ENCODE measurements at regions not wholly inside any gene's neighbourhood (a gene's known extent, or its start where the extent isn't known, plus 50 kb on each side); places are given as distances from the start of the nearest gene placed in this dataset.

DNA sequence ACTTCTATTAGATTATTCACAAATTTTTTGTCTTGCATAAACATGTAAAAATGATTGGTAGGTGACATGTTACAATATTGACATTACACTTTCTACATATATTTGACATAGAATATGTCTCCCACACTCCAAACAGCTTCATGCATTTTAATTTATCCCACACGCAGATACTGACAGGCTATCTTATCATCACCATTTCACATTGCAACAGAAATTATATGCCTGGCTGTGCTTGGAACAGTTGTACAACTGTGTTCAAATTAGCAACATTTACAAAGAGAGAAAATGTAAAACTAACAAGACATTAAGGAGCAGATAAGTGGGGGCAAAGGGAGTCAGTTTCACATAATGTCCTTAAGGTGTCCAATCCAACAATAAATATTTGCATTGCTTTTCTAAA, 1208.5 kb downstream of the NSUN3 start:
- ChIA-PET POLR2A (no interaction called here), RAD21 (ENCODE audit: low non-redundant PET in 1 of 2, low total read pairs in 2 of 2, uncharacterized antibody in 2 of 2, unreplicated experiment in 2 of 2) (no interaction called here)
- no peaks in the 10 kb centered on the region for H3K9me2 ChIP-seq (ENCODE audit: insufficient read depth)

More for the DNA sequence above, 1208.5 kb downstream of the NSUN3 start:
- no peaks in the 10 kb centered on the region for H3K27me3 ChIP-seq (ENCODE audit: insufficient read depth, low read length)
- H3K9me3 ChIP-seq (ENCODE audit: control insufficient read depth in 1 of 2, insufficient read depth in 1 of 2, low read depth in 1 of 2, low read length in 2 of 2): peaks cover 0 to 8% of the 10 kb centered on the region in 2 experiments; a peak in 2 of 4 replicates
- H3K36me3 ChIP-seq (ENCODE audit: control insufficient read depth in 1 of 2, insufficient read depth in 2 of 2, low read length in 2 of 2): no peaks in the 10 kb centered on the region
- TF ChIP-seq YY1 (IDR thresholded peaks at IDR 0.05; ENCODE audit: extremely low read depth, insufficient replicate concordance, low read depth, low read length) (no peak), ZBTB33 (IDR thresholded peaks at IDR 0.05; ENCODE audit: extremely low read depth, insufficient replicate concordance, low read length) (no peak), EGR1 (IDR thresholded peaks at IDR 0.05; ENCODE audit: low read depth) (no peak), ATF3 (IDR thresholded peaks at IDR 0.05) (no peak), REST (IDR thresholded peaks at IDR 0.05; ENCODE audit: low read depth) (no peak), CBX3 (IDR thresholded peaks at IDR 0.05; ENCODE audit: low read depth) (no peak), EZH2 (IDR thresholded peaks at IDR 0.05) (no peak), JUND (IDR thresholded peaks at IDR 0.05) (no peak), RAD21 (IDR thresholded peaks at IDR 0.05; ENCODE audit: low read depth) (no peak), SIN3A (IDR thresholded peaks at IDR 0.05; ENCODE audit: low read depth) (no peak), ZFX (IDR thresholded peaks at IDR 0.05) (no peak)
- TF ChIP-seq, protein P1, sequence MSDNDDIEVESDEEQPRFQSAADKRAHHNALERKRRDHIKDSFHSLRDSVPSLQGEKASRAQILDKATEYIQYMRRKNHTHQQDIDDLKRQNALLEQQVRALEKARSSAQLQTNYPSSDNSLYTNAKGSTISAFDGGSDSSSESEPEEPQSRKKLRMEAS (IDR thresholded peaks at IDR 0.05): no peak
- no peak overlapping the region for H3K9ac ChIP-seq (ENCODE audit: low read length)
- H3K79me2 ChIP-seq (ENCODE audit: insufficient read depth, low read length): no peaks in the 10 kb centered on the region
- H2AFZ ChIP-seq (ENCODE audit: low read depth, low read length, poor library complexity, severe bottlenecking): no peak overlapping the region
- no peak overlapping the region for H3K4me2 ChIP-seq (ENCODE audit: low read length)
- BruUV-seq (replicated peaks): no TSS peak
- ATAC-seq (no peak), DNase-seq (ENCODE audit: low read depth, low spot score) (no peak)
- H3K4me1 ChIP-seq (ENCODE audit: control insufficient read depth in 1 of 2, insufficient read depth in 2 of 2, low read length in 2 of 2): no peaks in the 10 kb centered on the region
- no peak overlapping the region for H3K27ac ChIP-seq (ENCODE audit: low read depth, low read length)
- no peak overlapping the region for H3K4me3 ChIP-seq (replicated peaks in 1 of 2; ENCODE audit: low read depth in 1 of 2, low read length in 2 of 2)
- H4K20me1 ChIP-seq (ENCODE audit: insufficient read depth): no peaks in the 10 kb centered on the region
- intact Hi-C loops (cut with micrococcal nuclease): no loop called here
- CTCF ChIA-PET: no interaction called here
